IMR-90 (cell line): ENCODE measurements at regions not wholly inside any gene's neighbourhood (a gene's known extent, or its start where the extent isn't known, plus 50 kb on each side); places are given as distances from the start of the nearest gene placed in this dataset.
"Not testable (repeated sequence)": the region's sequence is repeated elsewhere in the genome, so short reads cannot be mapped to it uniquely, and the experiment has no call there.

Experiments
- ATAC-seq: fragments of 200-7000 bp; cut with Tn5 transposase; 2 replicates; pipeline ENCODE4 v1.9.1; 2020; ENCODE audit warnings: low read depth, mild to moderate bottlenecking, moderate library complexity
- BruUV-seq: library from RNA; stranded (reverse); fragments of 400-500 nt; replicated peaks from 2 replicates; lab custom pipeline; 2021; lab: Mats Ljungman, UMichigan
- CTCF ChIA-PET: fragments of 300-600 bp; formaldehyde crosslinking; extraction: SDS; loops from one replicate; lab custom pipeline; 2021; ENCODE audit warnings: antibody characterized with exemption; lab: Yijun Ruan, JAX
- POLR2A ChIA-PET: fragments of 300-600 bp; sonication (Branson Sonifier 250); formaldehyde crosslinking; loops from one replicate; lab custom pipeline; 2022; ENCODE audit warnings: antibody characterized with exemption; ENCODE audit not compliant: unreplicated experiment; lab: Charles Lee
- DNase-seq: peaks from one replicate; pipeline ENCODE4 v3.0.0; 2013
- H2AFZ ChIP-seq: replicated peaks from 2 replicates; pipeline ENCODE3; 2013; ENCODE audit warnings: low read length, mild to moderate bottlenecking; ENCODE audit not compliant: poor library complexity
- H2AK5ac ChIP-seq: 2 replicates; pipeline ENCODE4 v1.6.1; 2013; ENCODE audit warnings: low read depth, low read length, inconsistent platforms
- H2AK9ac ChIP-seq: replicated peaks from 2 replicates; pipeline ENCODE3; 2013; ENCODE audit warnings: mild to moderate bottlenecking, low read depth, low read length, moderate library complexity; ENCODE audit not compliant: poor library complexity
- H2BK120ac ChIP-seq: 2 replicates; pipeline ENCODE4 v1.6.1; 2013; ENCODE audit warnings: low read depth, low read length, inconsistent platforms
- H2BK15ac ChIP-seq: 3 replicates; pipeline ENCODE4 v1.6.1; 2013; ENCODE audit warnings: low read depth, low read length, inconsistent platforms
- H2BK20ac ChIP-seq: 2 replicates; pipeline ENCODE4 v1.6.1; 2013; ENCODE audit warnings: low read depth, mild to moderate bottlenecking, inconsistent platforms, low read length, moderate library complexity
- H2BK5ac ChIP-seq: 2 replicates; pipeline ENCODE4 v1.6.1; 2013; ENCODE audit warnings: mild to moderate bottlenecking, low read depth, low read length, inconsistent platforms; ENCODE audit not compliant: poor library complexity, severe bottlenecking
- H3K14ac ChIP-seq: replicated peaks from 2 replicates; pipeline ENCODE4 v1.6.1; 2013; ENCODE audit warnings: low read depth, low read length, inconsistent platforms
- H3K18ac ChIP-seq: 2 replicates; pipeline ENCODE4 v1.6.1; 2013; ENCODE audit warnings: low read depth, low read length, control low read depth
- H3K23ac ChIP-seq: 2 replicates; pipeline ENCODE4 v1.6.1; 2013; ENCODE audit warnings: low read depth, low read length, inconsistent platforms
- H3K27ac ChIP-seq: 2 replicates; pipeline ENCODE4 v1.5.1; 2013; ENCODE audit warnings: mild to moderate bottlenecking, control low read depth, low read length; ENCODE audit not compliant: insufficient read depth
- H3K27me3 ChIP-seq: 2 replicates; pipeline ENCODE4 v1.6.1; 2013; ENCODE audit warnings: low read length; ENCODE audit not compliant: control insufficient read depth, insufficient read depth
- H3K36me3 ChIP-seq: 2 replicates; pipeline ENCODE4 v1.6.1; 2013; ENCODE audit warnings: low read length, mixed read lengths; ENCODE audit not compliant: control insufficient read depth, insufficient read depth
- H3K4ac ChIP-seq: 2 replicates; pipeline ENCODE4 v1.6.1; 2013; ENCODE audit warnings: low read depth, low read length, inconsistent platforms
- H3K4me1 ChIP-seq: 2 replicates; pipeline ENCODE4 v1.6.1; 2013; ENCODE audit warnings: low read length, mixed read lengths; ENCODE audit not compliant: control insufficient read depth, insufficient read depth
- H3K4me2 ChIP-seq: 2 replicates; pipeline ENCODE4 v1.6.1; 2013; ENCODE audit warnings: low read depth, mild to moderate bottlenecking, control low read depth, low read length, moderate library complexity
- H3K4me3 ChIP-seq: 2 replicates; pipeline ENCODE4 v1.5.1; 2013; ENCODE audit warnings: low read depth, mild to moderate bottlenecking, control low read depth, low read length, moderate library complexity; ENCODE audit not compliant: insufficient read depth
- H3K56ac ChIP-seq: 2 replicates; pipeline ENCODE4 v1.6.1; 2013; ENCODE audit warnings: low read length, inconsistent platforms; ENCODE audit not compliant: insufficient read depth; ENCODE audit errors: extremely low read depth
- H3K79me1 ChIP-seq, 2 experiments: 2 replicates each; pipeline ENCODE4 v1.6.1; 2013; ENCODE audit warnings: low read length in 2 of 2, inconsistent platforms in 1 of 2, low read depth in 1 of 2
- H3K9ac ChIP-seq: 2 replicates; pipeline ENCODE4 v1.6.1; 2013; ENCODE audit warnings: low read depth, low read length, control low read depth
- H3K9me1 ChIP-seq: 2 replicates; pipeline ENCODE4 v1.6.1; 2013; ENCODE audit warnings: low read length, inconsistent platforms; ENCODE audit not compliant: insufficient read depth
- H3K9me3 ChIP-seq: 2 replicates; pipeline ENCODE4 v1.6.1; 2013; ENCODE audit warnings: low read length; ENCODE audit not compliant: control insufficient read depth, insufficient read depth
- H4K20me1 ChIP-seq: 2 replicates; pipeline ENCODE4 v1.6.1; 2013; ENCODE audit warnings: low read length, inconsistent platforms; ENCODE audit not compliant: insufficient read depth
- H4K5ac ChIP-seq: 2 replicates; pipeline ENCODE4 v1.6.1; 2013; ENCODE audit warnings: mild to moderate bottlenecking, low read depth, low read length, control low read depth
- H4K8ac ChIP-seq, 2 experiments: 2 replicates each; pipeline ENCODE4 v1.6.1; 2013; ENCODE audit warnings: low read depth in 2 of 2, low read length in 2 of 2, control low read depth in 1 of 2, inconsistent platforms in 1 of 2
- H4K91ac ChIP-seq: 2 replicates; pipeline ENCODE4 v1.6.1; 2013; ENCODE audit warnings: low read depth, low read length, inconsistent platforms; ENCODE audit not compliant: insufficient read depth
- WGBS, 2 experiments: methylation state at CpG; one replicate each; pipeline versions ENCODE4 v1.1.5 to v1.1.7; 2013; ENCODE audit warnings: missing lambda C conversion rate in 2 of 2; ENCODE audit not compliant: insufficient read length in 1 of 2; ENCODE audit errors: extremely low coverage in 2 of 2; 5-methylcytosine and 5-hydroxymethylcytosine counted together
- dilution Hi-C: fragments of 300-500 bp; cut with HindIII; formaldehyde crosslinking; loops from one replicate; pipeline ENCODE4 v1.14.3; 2018; ENCODE audit warnings: low sequenced_read_pairs; ENCODE audit not compliant: unreplicated experiment
- in situ Hi-C: fragments of 300-500 bp; cut with MboI; formaldehyde crosslinking; loops from 3 replicates; pipeline ENCODE4 v1.14.3; 2019; ENCODE audit warnings: low sequenced_read_pairs, inconsistent platforms, mixed read lengths
- intact Hi-C: fragments of 100-400 bp; cut with micrococcal nuclease; formaldehyde crosslinking; loops from 2 replicates; pipeline ENCODE4 v1.10.0; 2022

DNA sequence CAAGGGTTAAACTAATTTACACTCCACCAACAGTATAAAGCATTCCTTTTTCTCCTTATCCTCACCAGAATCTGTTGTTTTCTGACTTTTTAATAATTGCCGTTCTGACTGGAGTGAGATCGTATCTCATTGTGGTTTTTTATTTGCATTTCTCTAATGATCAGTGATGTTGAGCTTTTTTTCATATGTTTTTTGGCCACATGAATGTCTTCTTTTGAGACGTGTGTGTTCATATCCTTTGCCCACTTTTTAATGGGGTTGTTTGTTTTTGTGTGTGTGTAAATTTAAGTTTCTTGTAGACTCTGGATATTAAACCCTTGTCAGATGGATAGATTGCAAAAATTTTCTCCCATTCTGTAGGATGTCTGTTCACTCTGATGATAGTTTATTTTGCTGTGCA is 345.7 kb upstream of the ZNF608 start:
- H3K56ac ChIP-seq, H3K18ac ChIP-seq, H3K27me3 ChIP-seq, H2BK20ac ChIP-seq, intact Hi-C loops, H2BK5ac ChIP-seq, H2AK5ac ChIP-seq, H3K4me3 ChIP-seq, H4K91ac ChIP-seq, BruUV-seq, H3K4me1 ChIP-seq, H4K8ac ChIP-seq, DNase-seq, H3K4me2 ChIP-seq, POLR2A ChIA-PET, in situ Hi-C loops, H2AK9ac ChIP-seq, H2AFZ ChIP-seq, H3K4ac ChIP-seq, dilution Hi-C loops, ATAC-seq, H4K5ac ChIP-seq, H3K23ac ChIP-seq, H3K9me1 ChIP-seq, H4K20me1 ChIP-seq, H2BK120ac ChIP-seq, H3K27ac ChIP-seq, H3K9ac ChIP-seq, H3K9me3 ChIP-seq, H3K36me3 ChIP-seq, H3K14ac ChIP-seq, H3K79me1 ChIP-seq: not testable (repeated sequence)
- WGBS, 2 experiments, result no CpG with 5 or more reads among the region's 3 CpGs
- CTCF ChIA-PET, result interaction anchor here (0.7 kb wide), 1 partner anchor 217 kb away, joined by 3 read pairs; no protein-coding TSS in a partner anchor
- 0 out of 3 replicates have a peak overlapping the region, but pooled peaks have one; percentile 43 for H2BK15ac ChIP-seq
